ENCODE measurements at regions not wholly inside any gene's neighbourhood (a gene's known extent, or its start where the extent isn't known, plus 50 kb on each side); places are given as distances from the start of the nearest gene placed in this dataset.

- in situ Hi-C loops (cut with HindIII; ENCODE audit: low sequenced_read_pairs), result no loop called here
- no peak for DNase-seq (ENCODE audit: low read depth)
- H3K4me3 ChIP-seq (ENCODE audit: low read depth, low read length), result no peak overlapping the region
- TF ChIP-seq CTCF (IDR thresholded peaks at IDR 0.05; ENCODE audit: low read depth, low read length, missing control alignments), result no peak
Measured at GRCh38 chr4:82149750-82150149, 224.0 kb downstream of the HNRNPD start.

- no peak for DNase-seq (ENCODE audit: low read depth)
- TF ChIP-seq CTCF (IDR thresholded peaks at IDR 0.05; ENCODE audit: low read depth, low read length, missing control alignments), result no peak
- in situ Hi-C loops (cut with HindIII; ENCODE audit: low sequenced_read_pairs), result no loop called here
- H3K4me3 ChIP-seq (ENCODE audit: low read depth, low read length), result no peak overlapping the region
Measured at GRCh38 chr4:82145850-82146249, 227.9 kb downstream of the HNRNPD start.

- no peak for DNase-seq (ENCODE audit: low read depth)
- no peak overlapping the region for H3K4me3 ChIP-seq (ENCODE audit: low read depth, low read length)
- no peak for TF ChIP-seq CTCF (IDR thresholded peaks at IDR 0.05; ENCODE audit: low read depth, low read length, missing control alignments)
- in situ Hi-C loops (cut with HindIII; ENCODE audit: low sequenced_read_pairs), result no loop called here
Measured at GRCh38 chr4:82140422-82140821, 233.4 kb downstream of the HNRNPD start.

GRCh38 chr4:82139287-82139686, 234.5 kb downstream of the HNRNPD start:
- DNase-seq (ENCODE audit: low read depth), result no peak
- TF ChIP-seq CTCF (IDR thresholded peaks at IDR 0.05; ENCODE audit: low read depth, low read length, missing control alignments), result no peak
- in situ Hi-C loops (cut with HindIII; ENCODE audit: low sequenced_read_pairs), result no loop called here
- H3K4me3 ChIP-seq (ENCODE audit: low read depth, low read length), result no peak overlapping the region

GRCh38 chr4:82138374-82138773, 235.4 kb downstream of the HNRNPD start:
- no peak for DNase-seq (ENCODE audit: low read depth)
- no peak overlapping the region for H3K4me3 ChIP-seq (ENCODE audit: low read depth, low read length)
- TF ChIP-seq CTCF (IDR thresholded peaks at IDR 0.05; ENCODE audit: low read depth, low read length, missing control alignments), result no peak
- in situ Hi-C loops (cut with HindIII; ENCODE audit: low sequenced_read_pairs), result no loop called here

- TF ChIP-seq CTCF (IDR thresholded peaks at IDR 0.05; ENCODE audit: low read depth, low read length, missing control alignments), result no peak
- no peak overlapping the region for H3K4me3 ChIP-seq (ENCODE audit: low read depth, low read length)
- in situ Hi-C loops (cut with HindIII; ENCODE audit: low sequenced_read_pairs), result no loop called here
- DNase-seq (ENCODE audit: low read depth), result no peak
Measured at GRCh38 chr4:82136161-82136801, 237.5 kb downstream of the HNRNPD start.
